H9 (cell line): ENCODE measurements at regions not wholly inside any gene's neighbourhood (a gene's known extent, or its start where the extent isn't known, plus 50 kb on each side); places are given as distances from the start of the nearest gene placed in this dataset.

ENCODE experiments used
- DNase-seq: peaks from one replicate; pipeline ENCODE4 v3.0.0-alpha.2; 2017
- H2AFZ ChIP-seq: one replicate; pipeline ENCODE4 v1.6.1; 2013; ENCODE audit warnings: mild to moderate bottlenecking, low read length, control low read depth, moderate library complexity
- H2AK5ac ChIP-seq: 2 replicates; pipeline ENCODE4 v1.6.1; 2013; ENCODE audit warnings: low read length, control low read depth, mixed read lengths; ENCODE audit not compliant: insufficient read length
- H2BK120ac ChIP-seq: one replicate; pipeline ENCODE4 v1.6.1; 2013; ENCODE audit warnings: low read depth, mild to moderate bottlenecking, low read length, control low read depth, inconsistent platforms; ENCODE audit not compliant: poor library complexity, severe bottlenecking
- H2BK12ac ChIP-seq: 2 replicates; pipeline ENCODE4 v1.6.1; 2013; ENCODE audit warnings: low read length, control low read depth, mixed read lengths, low read depth; ENCODE audit not compliant: insufficient read length
- H2BK15ac ChIP-seq: 2 replicates; pipeline ENCODE4 v1.6.1; 2013; ENCODE audit warnings: low read depth, low read length, control low read depth
- H2BK20ac ChIP-seq: one replicate; pipeline ENCODE4 v1.6.1; 2013; ENCODE audit warnings: low read depth, mild to moderate bottlenecking, low read length, control low read depth, inconsistent platforms; ENCODE audit not compliant: poor library complexity, severe bottlenecking
- H2BK5ac ChIP-seq: 2 replicates; pipeline ENCODE4 v1.6.1; 2013; ENCODE audit warnings: low read length, control low read depth, mixed read lengths; ENCODE audit not compliant: insufficient read length
- H3K14ac ChIP-seq: 2 replicates; pipeline ENCODE4 v1.6.1; 2013; ENCODE audit warnings: low read length, control low read depth; ENCODE audit not compliant: insufficient read depth
- H3K18ac ChIP-seq: 2 replicates; pipeline ENCODE4 v1.6.1; 2013; ENCODE audit warnings: low read depth, mild to moderate bottlenecking, mixed read lengths, low read length, control low read depth; ENCODE audit not compliant: insufficient read length
- H3K23ac ChIP-seq: 2 replicates; pipeline ENCODE4 v1.6.1; 2013; ENCODE audit warnings: low read length, control low read depth, mixed read lengths, low read depth; ENCODE audit not compliant: insufficient read length
- H3K23me2 ChIP-seq: 2 replicates; pipeline ENCODE4 v1.6.1; 2013; ENCODE audit warnings: low read depth, mild to moderate bottlenecking, mixed read lengths, low read length, control low read depth; ENCODE audit not compliant: insufficient read length, poor library complexity, severe bottlenecking
- H3K27ac ChIP-seq: 2 replicates; pipeline ENCODE4 v1.5.1; 2013; ENCODE audit warnings: low read length, control low read depth, mixed read lengths, low read depth; ENCODE audit not compliant: insufficient read length
- H3K27me3 ChIP-seq: 2 replicates; pipeline ENCODE4 v1.6.1; 2013; ENCODE audit warnings: low read length, control low read depth, inconsistent platforms; ENCODE audit not compliant: insufficient read depth
- H3K4ac ChIP-seq: 2 replicates; pipeline ENCODE4 v1.6.1; 2013; ENCODE audit warnings: low read depth, mild to moderate bottlenecking, control low read depth, inconsistent platforms, low read length, moderate library complexity
- H3K4me1 ChIP-seq: 2 replicates; pipeline ENCODE4 v1.6.1; 2013; ENCODE audit warnings: low read length, control low read depth, inconsistent platforms; ENCODE audit not compliant: insufficient read depth
- H3K4me2 ChIP-seq: 2 replicates; pipeline ENCODE4 v1.6.1; 2013; ENCODE audit warnings: low read length, control low read depth, mixed read lengths; ENCODE audit not compliant: insufficient read length, insufficient read depth
- H3K56ac ChIP-seq: 2 replicates; pipeline ENCODE4 v1.6.1; 2013; ENCODE audit warnings: low read depth, mild to moderate bottlenecking, mixed read lengths, low read length, control low read depth; ENCODE audit not compliant: insufficient read length
- H3K79me1 ChIP-seq: 2 replicates; pipeline ENCODE4 v1.6.1; 2013; ENCODE audit warnings: low read depth, mild to moderate bottlenecking, moderate library complexity, low read length, control low read depth, inconsistent platforms; ENCODE audit not compliant: insufficient read depth, poor library complexity, severe bottlenecking
- H3K79me2 ChIP-seq: 2 replicates; pipeline ENCODE4 v1.6.1; 2013; ENCODE audit warnings: low read length, control low read depth, inconsistent platforms; ENCODE audit not compliant: insufficient read depth
- H3K9ac ChIP-seq: 2 replicates; pipeline ENCODE4 v1.6.1; 2013; ENCODE audit warnings: low read length, control low read depth, mixed read lengths; ENCODE audit not compliant: insufficient read length; ENCODE audit errors: extremely low read depth
- H3K9me3 ChIP-seq: one replicate; pipeline ENCODE4 v1.6.1; 2013; ENCODE audit warnings: low read depth, low read length, inconsistent platforms; ENCODE audit not compliant: control insufficient read depth
- H3T11ph ChIP-seq: one replicate; pipeline ENCODE4 v1.6.1; 2013; ENCODE audit warnings: mild to moderate bottlenecking, low read length, control low read depth, inconsistent platforms
- H4K20me1 ChIP-seq: one replicate; pipeline ENCODE4 v1.6.1; 2013; ENCODE audit not compliant: control insufficient read depth, insufficient read length, insufficient read depth
- H4K5ac ChIP-seq: 2 replicates; pipeline ENCODE4 v1.6.1; 2013; ENCODE audit warnings: low read depth, mild to moderate bottlenecking, mixed read lengths, low read length, control low read depth; ENCODE audit not compliant: insufficient read length
- H4K8ac ChIP-seq: replicated peaks from 2 replicates; pipeline ENCODE4 v1.6.1; 2013; ENCODE audit warnings: low read length, control low read depth, mixed read lengths, low read depth; ENCODE audit not compliant: insufficient read length
- H4K91ac ChIP-seq: 2 replicates; pipeline ENCODE4 v1.6.1; 2013; ENCODE audit warnings: low read depth, mild to moderate bottlenecking, moderate library complexity, mixed read lengths, low read length, control low read depth; ENCODE audit not compliant: insufficient read length
- H3K27ac Mint-ChIP-seq, 3 experiments: 2 replicates in 2 of 3; 3 replicates in 1 of 3; pipeline ENCODE4 v1.8.0; 2020 to 2021; ENCODE audit warnings: mixed read lengths in 3 of 3, mild to moderate bottlenecking in 1 of 3, moderate library complexity in 1 of 3
- H3K27me3 Mint-ChIP-seq: 2 replicates; pipeline ENCODE4 v1.8.0; 2021; ENCODE audit warnings: low read depth, mild to moderate bottlenecking, moderate library complexity, mixed read lengths
- H3K36me3 Mint-ChIP-seq, 3 experiments: 2 replicates in 2 of 3; 3 replicates in 1 of 3; pipeline ENCODE4 v1.8.0; 2020 to 2021; ENCODE audit warnings: low read depth in 3 of 3, mixed read lengths in 3 of 3; ENCODE audit not compliant: insufficient read depth in 1 of 3
- H3K4me1 Mint-ChIP-seq, 2 experiments: 2 replicates each; pipeline ENCODE4 v1.8.0; 2020; ENCODE audit warnings: mixed read lengths in 2 of 2
- H3K4me3 Mint-ChIP-seq, 2 experiments: 2 replicates in 1 of 2; 3 replicates in 1 of 2; pipeline ENCODE4 v1.8.0; 2020 to 2021; ENCODE audit warnings: mild to moderate bottlenecking in 2 of 2, mixed read lengths in 2 of 2, moderate library complexity in 1 of 2
- H3K9me3 Mint-ChIP-seq, 2 experiments: 2 replicates in 1 of 2; 3 replicates in 1 of 2; pipeline ENCODE4 v1.8.0; 2020; ENCODE audit warnings: mild to moderate bottlenecking in 2 of 2, mixed read lengths in 2 of 2, moderate library complexity in 1 of 2
- WGBS: extraction: QIAGEN DNeasy Blood & Tissue Kit; methylation state at CpG from one replicate; pipeline ENCODE4 v1.1.7; 2013; ENCODE audit warnings: missing lambda C conversion rate, low lambda C conversion rate, mixed read lengths; ENCODE audit not compliant: insufficient read length; ENCODE audit errors: extremely low coverage; 5-methylcytosine and 5-hydroxymethylcytosine counted together
- TF ChIP-seq, protein P1 (sequence below): fragments of 200-600 bp; sonication (generic); conservative IDR thresholded peaks from 3 replicates; pipeline ENCODE4 v1.8.0; 2021; ENCODE audit warnings: antibody characterized with exemption, mild to moderate bottlenecking

DNA sequence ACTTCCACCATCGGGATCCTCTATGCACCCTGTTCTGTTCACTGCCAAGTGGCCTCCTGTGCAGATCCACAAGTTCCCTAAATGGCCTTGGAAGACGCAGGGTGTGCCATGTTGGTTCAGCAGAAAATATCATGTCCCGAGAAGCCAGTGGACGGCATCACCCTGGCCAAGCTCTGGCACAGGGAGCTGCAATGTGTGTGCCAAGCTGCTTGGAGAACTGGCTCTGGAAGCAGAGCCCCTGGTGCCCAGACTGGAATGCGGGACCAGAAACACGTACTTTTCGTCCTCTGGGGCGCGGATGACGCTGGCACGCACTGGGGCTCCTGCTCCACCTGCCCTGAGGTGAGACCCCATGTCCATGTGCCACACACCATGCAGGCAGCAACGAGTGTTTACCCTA lies 124.7 kb upstream of the CARD11 start:
- Histone ChIP-seq H3K56ac (no peak overlapping the region), H3K27ac (no peak overlapping the region), H4K8ac (no peak overlapping the region), H2BK5ac (no peak overlapping the region), H3K79me1 (no peaks in the 10 kb centered on the region), H3T11ph (no peak overlapping the region), H3K23me2 (no peaks in the 10 kb centered on the region), H3K9ac (no peak overlapping the region), H3K79me2 (no peaks in the 10 kb centered on the region), H3K27me3 (no peaks in the 10 kb centered on the region), H2BK12ac (no peak overlapping the region), H3K18ac (no peak overlapping the region), H2BK120ac (no peak overlapping the region), H3K9me3 (no peaks in the 10 kb centered on the region), H4K91ac (no peak overlapping the region), H2AFZ (no peak overlapping the region), H3K23ac (no peak overlapping the region), H2AK5ac (no peak overlapping the region), H2BK15ac (no peak overlapping the region), H3K4me2 (no peak overlapping the region), H4K5ac (no peak overlapping the region), H3K14ac (no peak overlapping the region), H3K4ac (no peak overlapping the region), H3K4me1 (no peaks in the 10 kb centered on the region), H4K20me1 (no peaks in the 10 kb centered on the region), H2BK20ac (no peak overlapping the region)
- no peak overlapping the region for H3K4me3 Mint-ChIP-seq
- H3K9me3 Mint-ChIP-seq, result peaks cover 4 to 6% of the 10 kb centered on the region in 2 experiments
- TF ChIP-seq, protein P1, sequence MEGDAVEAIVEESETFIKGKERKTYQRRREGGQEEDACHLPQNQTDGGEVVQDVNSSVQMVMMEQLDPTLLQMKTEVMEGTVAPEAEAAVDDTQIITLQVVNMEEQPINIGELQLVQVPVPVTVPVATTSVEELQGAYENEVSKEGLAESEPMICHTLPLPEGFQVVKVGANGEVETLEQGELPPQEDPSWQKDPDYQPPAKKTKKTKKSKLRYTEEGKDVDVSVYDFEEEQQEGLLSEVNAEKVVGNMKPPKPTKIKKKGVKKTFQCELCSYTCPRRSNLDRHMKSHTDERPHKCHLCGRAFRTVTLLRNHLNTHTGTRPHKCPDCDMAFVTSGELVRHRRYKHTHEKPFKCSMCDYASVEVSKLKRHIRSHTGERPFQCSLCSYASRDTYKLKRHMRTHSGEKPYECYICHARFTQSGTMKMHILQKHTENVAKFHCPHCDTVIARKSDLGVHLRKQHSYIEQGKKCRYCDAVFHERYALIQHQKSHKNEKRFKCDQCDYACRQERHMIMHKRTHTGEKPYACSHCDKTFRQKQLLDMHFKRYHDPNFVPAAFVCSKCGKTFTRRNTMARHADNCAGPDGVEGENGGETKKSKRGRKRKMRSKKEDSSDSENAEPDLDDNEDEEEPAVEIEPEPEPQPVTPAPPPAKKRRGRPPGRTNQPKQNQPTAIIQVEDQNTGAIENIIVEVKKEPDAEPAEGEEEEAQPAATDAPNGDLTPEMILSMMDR, result no peak
- DNase-seq, result no peak
- WGBS, result no CpG with 5 or more reads among the region's 12 CpGs
- no peak overlapping the region for H3K27ac Mint-ChIP-seq
- peaks cover 5% of the 10 kb centered on the region for H3K27me3 Mint-ChIP-seq
- peaks cover 27 to 30% of the 10 kb centered on the region in 2 experiments for H3K4me1 Mint-ChIP-seq
- peaks cover 2 to 6% (median 4%) of the 10 kb centered on the region in 3 experiments; a peak in 5 of 7 replicates for H3K36me3 Mint-ChIP-seq
